ENCODE measurements at regions not wholly inside any gene's neighbourhood (a gene's known extent, or its start where the extent isn't known, plus 50 kb on each side); places are given as distances from the start of the nearest gene placed in this dataset.

DNA sequence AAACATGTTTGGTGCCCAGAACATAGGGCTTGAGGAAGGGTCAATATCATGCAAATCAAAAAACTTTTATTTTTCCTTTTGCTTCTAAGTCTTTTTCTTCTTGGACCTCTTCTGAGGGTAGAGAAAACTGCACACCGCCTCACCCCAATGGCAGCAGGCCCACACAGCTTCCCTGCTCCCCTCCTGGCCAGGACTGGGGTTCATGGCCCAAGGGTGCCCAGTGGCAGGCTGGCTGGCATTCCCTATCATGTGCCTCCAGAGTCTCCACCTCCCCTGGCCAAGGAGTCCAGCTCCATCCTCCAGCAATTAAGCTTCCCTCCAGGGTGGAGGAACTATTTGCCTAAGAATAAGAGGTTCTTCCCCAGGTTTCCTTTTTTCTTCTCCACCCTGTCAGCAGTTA is 529.6 kb upstream of the SPANXN1 start:
- TF ChIP-seq EZH2phosphoT487 (IDR thresholded peaks at IDR 0.05; ENCODE audit: borderline replicate concordance, low read depth) (no peak), RAD21 (IDR thresholded peaks at IDR 0.05; ENCODE audit: low read length) (no peak), FOXM1 (IDR thresholded peaks at IDR 0.05; ENCODE audit: low read depth) (no peak), USF1 (IDR thresholded peaks at IDR 0.05; ENCODE audit: borderline replicate concordance, low read depth) (no peak), POLR2AphosphoS5 (IDR thresholded peaks at IDR 0.05; ENCODE audit: low read depth, low read length) (no peak), REST (IDR thresholded peaks at IDR 0.05; ENCODE audit: low read depth, low read length) (no peak)
- TF ChIP-seq, protein P1, sequence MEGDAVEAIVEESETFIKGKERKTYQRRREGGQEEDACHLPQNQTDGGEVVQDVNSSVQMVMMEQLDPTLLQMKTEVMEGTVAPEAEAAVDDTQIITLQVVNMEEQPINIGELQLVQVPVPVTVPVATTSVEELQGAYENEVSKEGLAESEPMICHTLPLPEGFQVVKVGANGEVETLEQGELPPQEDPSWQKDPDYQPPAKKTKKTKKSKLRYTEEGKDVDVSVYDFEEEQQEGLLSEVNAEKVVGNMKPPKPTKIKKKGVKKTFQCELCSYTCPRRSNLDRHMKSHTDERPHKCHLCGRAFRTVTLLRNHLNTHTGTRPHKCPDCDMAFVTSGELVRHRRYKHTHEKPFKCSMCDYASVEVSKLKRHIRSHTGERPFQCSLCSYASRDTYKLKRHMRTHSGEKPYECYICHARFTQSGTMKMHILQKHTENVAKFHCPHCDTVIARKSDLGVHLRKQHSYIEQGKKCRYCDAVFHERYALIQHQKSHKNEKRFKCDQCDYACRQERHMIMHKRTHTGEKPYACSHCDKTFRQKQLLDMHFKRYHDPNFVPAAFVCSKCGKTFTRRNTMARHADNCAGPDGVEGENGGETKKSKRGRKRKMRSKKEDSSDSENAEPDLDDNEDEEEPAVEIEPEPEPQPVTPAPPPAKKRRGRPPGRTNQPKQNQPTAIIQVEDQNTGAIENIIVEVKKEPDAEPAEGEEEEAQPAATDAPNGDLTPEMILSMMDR (IDR thresholded peaks at IDR 0.05) = no peak

All from SK-N-SH (cell line).